NT2/D1 (cell line): ENCODE measurements at regions not wholly inside any gene's neighbourhood (a gene's known extent, or its start where the extent isn't known, plus 50 kb on each side); places are given as distances from the start of the nearest gene placed in this dataset.

Source experiments
- DNase-seq: peaks from one replicate; pipeline ENCODE4 v3.0.0-alpha.2; 2011; ENCODE audit warnings: low read depth, low spot score
- H3K27me3 ChIP-seq: 2 replicates; pipeline ENCODE4 v1.6.0; 2011; ENCODE audit warnings: mild to moderate bottlenecking; ENCODE audit not compliant: insufficient read length, insufficient read depth
- H3K36me3 ChIP-seq: 2 replicates; pipeline ENCODE4 v1.6.1; 2011; ENCODE audit warnings: mild to moderate bottlenecking, low read length, mixed read lengths; ENCODE audit not compliant: insufficient read depth, insufficient read length
- H3K4me1 ChIP-seq: 2 replicates; pipeline ENCODE4 v1.5.1; 2011; ENCODE audit not compliant: insufficient read depth, insufficient read length
- H3K4me3 ChIP-seq: 2 replicates; pipeline ENCODE4 v1.5.1; 2011; ENCODE audit warnings: low read depth; ENCODE audit not compliant: insufficient read length
- H3K9ac ChIP-seq: 2 replicates; pipeline ENCODE4 v1.6.0; 2011; ENCODE audit warnings: low read depth; ENCODE audit not compliant: insufficient read length
- H3K9me3 ChIP-seq: 2 replicates; pipeline ENCODE4 v1.5.1; 2011; ENCODE audit warnings: mild to moderate bottlenecking, low read length; ENCODE audit not compliant: insufficient read depth
- SUZ12 ChIP-seq: IDR thresholded peaks from 2 replicates; pipeline ENCODE4 v1.6.1; 2011; ENCODE audit not compliant: insufficient read length, insufficient read depth; ENCODE audit errors: extremely low read depth
- YY1 ChIP-seq: IDR thresholded peaks from 2 replicates; pipeline ENCODE4 v1.6.1; 2011; ENCODE audit not compliant: insufficient read length, insufficient read depth
- ZNF274 ChIP-seq: IDR thresholded peaks from 2 replicates; pipeline ENCODE4 v1.6.1; 2011; ENCODE audit warnings: mild to moderate bottlenecking, low read depth, low read length

DNA sequence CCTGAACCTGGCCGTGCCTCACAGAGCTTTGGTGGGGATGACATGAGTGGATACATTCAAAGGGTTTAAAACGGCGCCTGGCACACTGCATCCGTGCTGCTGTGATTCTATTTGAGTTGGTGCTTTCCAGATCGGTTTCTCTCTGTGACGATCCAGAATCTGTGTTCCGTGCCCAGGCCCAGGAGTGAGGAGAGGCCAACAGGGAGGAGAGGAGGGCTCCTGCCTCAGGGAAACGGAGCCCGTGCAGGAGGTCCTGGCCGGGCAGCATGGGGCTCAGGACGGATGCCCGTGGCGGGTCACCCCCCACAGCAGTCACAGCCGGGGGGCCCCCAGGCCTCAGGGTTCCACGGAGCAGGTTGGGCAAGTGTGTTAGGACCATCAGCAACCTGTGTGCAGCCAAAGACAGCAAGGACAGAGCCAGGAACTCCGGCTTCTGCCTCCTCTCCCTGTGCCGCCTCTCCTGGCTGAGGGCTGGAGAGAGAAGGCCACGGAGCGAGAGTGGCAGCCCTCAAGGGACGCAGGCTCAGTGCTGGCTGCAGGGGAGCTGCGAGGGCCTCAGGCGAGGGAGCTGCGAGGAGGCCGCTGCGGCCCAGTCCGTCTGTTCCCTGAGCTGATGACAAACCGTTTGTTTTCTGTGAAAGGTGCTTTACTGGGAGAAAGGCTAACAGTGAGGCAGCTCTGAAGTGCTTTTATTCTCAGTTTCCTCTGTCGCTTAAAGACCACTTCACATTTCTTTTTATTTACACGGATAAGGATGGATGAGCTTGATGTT, 99.3 kb downstream of the METRNL start:
- DNase-seq: no peak
- no peaks in the 10 kb centered on the region for H3K27me3 ChIP-seq
- H3K9me3 ChIP-seq: no peaks in the 10 kb centered on the region
- peaks cover 15% of the 10 kb centered on the region for H3K4me1 ChIP-seq
- no peaks in the 10 kb centered on the region for H3K36me3 ChIP-seq
- no peak overlapping the region for H3K4me3 ChIP-seq
- TF ChIP-seq SUZ12 (no peak), YY1 (no peak), ZNF274 (no peak)
- no peak overlapping the region for H3K9ac ChIP-seq

DNA sequence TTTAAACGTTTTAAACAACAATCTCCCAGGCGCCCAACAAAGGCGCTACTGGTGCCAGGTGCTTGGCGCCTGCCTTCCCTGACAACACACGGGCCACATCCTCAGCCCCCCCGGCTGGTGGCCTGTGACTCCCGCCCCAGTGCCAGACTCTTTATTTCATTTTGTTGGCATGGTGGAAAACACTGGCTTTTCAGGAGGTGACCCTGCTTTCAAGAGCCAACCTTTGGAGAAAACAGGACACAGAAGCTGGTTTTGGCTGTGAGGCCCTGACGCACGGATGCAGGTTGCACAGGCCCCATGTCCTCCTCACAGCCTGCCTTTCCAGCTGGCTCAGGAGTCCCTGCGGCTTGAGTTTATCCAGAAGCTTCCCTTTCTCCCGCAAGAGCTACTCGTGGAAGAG, 100.0 kb downstream of the METRNL start:
- H3K27me3 ChIP-seq: no peaks in the 10 kb centered on the region
- no peak for DNase-seq

DNA sequence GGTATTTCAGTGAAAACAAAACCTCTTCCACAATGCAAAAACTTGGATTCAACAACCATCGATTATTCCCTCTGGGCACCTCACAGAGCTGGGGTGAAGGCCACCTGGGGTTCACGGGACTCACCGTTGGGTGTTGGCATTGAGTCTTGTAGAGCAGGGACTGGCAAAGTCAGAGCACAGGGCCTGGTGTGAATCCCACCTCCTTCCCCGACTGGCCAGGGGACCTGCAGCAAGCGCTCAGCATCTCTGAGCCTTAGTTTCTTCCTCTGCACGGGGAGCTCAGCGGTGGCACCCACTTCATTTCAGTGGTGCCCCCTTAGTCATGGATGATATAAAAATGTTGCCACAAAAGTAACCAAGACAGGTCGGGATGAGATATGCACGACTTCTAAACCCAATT, 100.4 kb downstream of the METRNL start:
- H3K27me3 ChIP-seq: no peaks in the 10 kb centered on the region
- no peak for TF ChIP-seq ZNF274
- no peak for TF ChIP-seq SUZ12
- no peak for TF ChIP-seq YY1
- H3K9me3 ChIP-seq: no peaks in the 10 kb centered on the region
- no peak for DNase-seq
- peaks cover 7% of the 10 kb centered on the region for H3K4me1 ChIP-seq
- no peak overlapping the region for H3K4me3 ChIP-seq
- no peaks in the 10 kb centered on the region for H3K36me3 ChIP-seq
- H3K9ac ChIP-seq: no peak overlapping the region

More for the DNA sequence above, 100.0 kb downstream of the METRNL start:
- H3K4me1 ChIP-seq: peaks cover 9% of the 10 kb centered on the region
- no peak overlapping the region for H3K4me3 ChIP-seq
- H3K9me3 ChIP-seq: no peaks in the 10 kb centered on the region
- no peaks in the 10 kb centered on the region for H3K36me3 ChIP-seq
- H3K9ac ChIP-seq: peak overlapping the region; percentile 3
- TF ChIP-seq ZNF274: no peak
- TF ChIP-seq SUZ12: no peak
- no peak for TF ChIP-seq YY1

DNA sequence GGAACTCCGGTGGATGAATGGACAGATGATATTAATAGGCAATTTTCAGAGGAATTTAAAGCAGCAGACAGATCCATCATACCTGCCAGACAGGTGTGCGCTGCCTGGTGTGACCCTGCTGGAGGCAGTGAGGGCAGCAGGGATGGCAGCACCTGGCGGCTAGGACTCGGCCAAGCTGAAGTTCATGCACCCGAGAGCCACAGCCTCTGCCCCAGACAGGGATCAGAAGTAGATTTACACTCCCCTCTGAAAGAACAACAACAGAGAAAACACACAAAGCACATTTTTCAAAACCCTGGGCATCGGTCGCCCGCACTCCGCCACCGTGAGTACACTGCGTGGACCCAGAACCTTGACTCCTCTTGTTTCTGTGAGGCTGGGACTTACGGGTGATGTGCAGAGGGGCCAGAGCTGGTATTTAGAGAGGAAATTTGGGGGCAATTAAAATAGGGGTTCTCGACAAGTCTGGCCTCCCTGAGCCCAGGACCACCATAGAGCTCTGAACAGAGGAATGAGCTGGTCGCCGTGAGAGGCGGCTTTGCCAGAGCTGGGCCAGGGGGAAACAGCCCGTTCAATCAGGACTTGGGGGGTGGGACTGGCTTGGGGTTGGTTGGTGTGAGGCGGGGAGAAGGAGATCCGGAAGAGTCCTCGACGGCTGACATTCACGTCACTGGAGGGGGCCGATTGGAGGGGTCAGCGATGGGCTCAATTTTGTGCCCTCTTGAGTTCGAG, 101.0 kb downstream of the METRNL start:
- H3K4me1 ChIP-seq: peaks cover 7% of the 10 kb centered on the region
- H3K9ac ChIP-seq: no peak overlapping the region
- H3K9me3 ChIP-seq: no peaks in the 10 kb centered on the region
- no peak overlapping the region for H3K4me3 ChIP-seq
- H3K36me3 ChIP-seq: no peaks in the 10 kb centered on the region
- TF ChIP-seq SUZ12 (no peak), ZNF274 (no peak), YY1 (no peak)
- no peaks in the 10 kb centered on the region for H3K27me3 ChIP-seq
- DNase-seq: no peak

DNA sequence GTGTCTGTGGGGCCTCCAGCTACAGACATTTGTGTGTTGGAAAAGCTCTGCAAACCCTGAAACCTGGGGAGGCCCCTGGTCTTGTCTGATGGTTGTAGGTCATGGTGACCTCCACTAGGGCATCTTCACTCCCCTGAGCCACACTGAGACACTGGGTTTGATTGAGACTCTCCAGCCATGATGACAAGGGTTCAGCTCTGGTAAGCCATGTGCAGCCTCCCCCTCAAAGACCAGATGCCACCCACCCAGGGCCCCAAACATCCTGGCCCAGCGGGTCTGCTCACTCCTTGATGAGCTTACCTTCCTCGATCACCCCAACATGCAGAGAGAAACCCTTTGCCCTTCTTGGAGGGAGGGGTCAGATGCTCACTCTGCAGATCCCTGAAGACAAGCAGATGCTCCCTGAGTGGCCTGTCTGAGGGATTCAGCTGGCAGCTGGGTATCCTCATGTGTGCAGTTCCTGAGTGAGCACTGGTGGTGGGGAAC, 101.6 kb downstream of the METRNL start:
- TF ChIP-seq SUZ12 (no peak), ZNF274 (no peak), YY1 (no peak)
- Histone ChIP-seq H3K4me1 (peaks cover 7% of the 10 kb centered on the region), H3K4me3 (no peak overlapping the region), H3K9ac (no peak overlapping the region), H3K9me3 (no peaks in the 10 kb centered on the region), H3K27me3 (no peaks in the 10 kb centered on the region), H3K36me3 (no peaks in the 10 kb centered on the region)
- no peak for DNase-seq

DNA sequence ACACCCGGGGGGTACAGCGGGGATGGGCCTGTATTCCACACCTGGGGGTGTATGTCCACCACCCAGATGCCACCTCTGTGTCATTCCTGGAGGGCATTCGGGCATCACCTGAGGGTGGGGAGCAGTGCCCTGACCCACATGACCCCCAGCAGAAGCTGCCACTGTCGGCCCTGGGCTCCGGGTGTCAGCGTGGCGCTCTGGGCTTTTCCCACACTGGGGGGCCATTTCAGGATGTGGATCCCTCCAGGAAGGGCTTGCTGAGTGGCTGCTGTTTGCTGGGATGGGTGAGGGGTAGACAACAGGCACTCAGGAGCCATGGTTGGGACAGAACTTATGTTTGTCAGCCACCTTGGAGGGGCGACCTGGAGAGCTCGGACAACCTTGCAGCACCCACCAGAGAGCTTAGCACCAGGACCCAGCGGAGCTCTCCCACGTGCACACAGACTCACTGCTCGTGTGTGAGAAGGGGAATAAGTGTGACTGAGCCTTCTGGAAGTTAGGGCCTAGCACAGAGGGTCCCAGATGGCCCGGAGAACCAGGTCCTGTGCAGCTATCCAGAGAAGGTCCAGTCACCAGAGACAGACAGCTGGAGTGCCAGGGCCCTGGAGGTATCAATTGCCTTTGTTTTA, 102.7 kb downstream of the METRNL start:
- no peak for DNase-seq
- no peak overlapping the region for H3K4me3 ChIP-seq
- H3K27me3 ChIP-seq: no peaks in the 10 kb centered on the region
- H3K9ac ChIP-seq: no peak overlapping the region
- H3K36me3 ChIP-seq: no peaks in the 10 kb centered on the region
- H3K4me1 ChIP-seq: peaks cover 7% of the 10 kb centered on the region
- no peak for TF ChIP-seq SUZ12
- no peak for TF ChIP-seq ZNF274
- no peak for TF ChIP-seq YY1
- H3K9me3 ChIP-seq: no peaks in the 10 kb centered on the region

DNA sequence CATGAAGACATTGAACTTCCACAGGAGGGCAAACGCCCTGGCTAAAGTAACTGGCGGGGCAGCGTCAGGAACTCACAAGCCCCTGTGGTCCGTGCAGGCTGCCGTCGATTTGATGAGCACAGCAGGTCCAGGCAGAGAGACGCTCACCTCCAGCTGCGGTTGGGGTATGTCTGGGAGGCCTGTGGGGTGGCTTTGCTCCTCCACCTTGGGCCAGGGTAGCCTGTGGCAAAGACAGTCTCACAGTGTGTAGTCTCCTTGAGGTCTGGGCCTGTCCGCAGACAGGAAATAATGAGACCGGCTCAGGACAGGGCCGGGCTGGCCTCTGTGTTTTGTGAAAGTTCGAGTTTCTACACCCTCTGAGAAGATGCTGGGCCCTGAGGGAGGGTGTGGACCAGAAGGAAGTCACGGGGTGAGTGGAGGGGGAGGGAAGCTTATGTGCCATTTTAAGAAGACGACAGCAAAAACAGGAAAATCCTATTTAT, 103.3 kb downstream of the METRNL start:
- Histone ChIP-seq H3K4me1 (peaks cover 7% of the 10 kb centered on the region), H3K27me3 (no peaks in the 10 kb centered on the region), H3K4me3 (no peak overlapping the region), H3K9ac (no peak overlapping the region), H3K9me3 (no peaks in the 10 kb centered on the region), H3K36me3 (no peaks in the 10 kb centered on the region)
- TF ChIP-seq SUZ12 (no peak), ZNF274 (no peak), YY1 (no peak)
- DNase-seq: no peak
